ENCODE measurements at regions not wholly inside any gene's neighbourhood (a gene's known extent, or its start where the extent isn't known, plus 50 kb on each side); places are given as distances from the start of the nearest gene placed in this dataset.

DNA sequence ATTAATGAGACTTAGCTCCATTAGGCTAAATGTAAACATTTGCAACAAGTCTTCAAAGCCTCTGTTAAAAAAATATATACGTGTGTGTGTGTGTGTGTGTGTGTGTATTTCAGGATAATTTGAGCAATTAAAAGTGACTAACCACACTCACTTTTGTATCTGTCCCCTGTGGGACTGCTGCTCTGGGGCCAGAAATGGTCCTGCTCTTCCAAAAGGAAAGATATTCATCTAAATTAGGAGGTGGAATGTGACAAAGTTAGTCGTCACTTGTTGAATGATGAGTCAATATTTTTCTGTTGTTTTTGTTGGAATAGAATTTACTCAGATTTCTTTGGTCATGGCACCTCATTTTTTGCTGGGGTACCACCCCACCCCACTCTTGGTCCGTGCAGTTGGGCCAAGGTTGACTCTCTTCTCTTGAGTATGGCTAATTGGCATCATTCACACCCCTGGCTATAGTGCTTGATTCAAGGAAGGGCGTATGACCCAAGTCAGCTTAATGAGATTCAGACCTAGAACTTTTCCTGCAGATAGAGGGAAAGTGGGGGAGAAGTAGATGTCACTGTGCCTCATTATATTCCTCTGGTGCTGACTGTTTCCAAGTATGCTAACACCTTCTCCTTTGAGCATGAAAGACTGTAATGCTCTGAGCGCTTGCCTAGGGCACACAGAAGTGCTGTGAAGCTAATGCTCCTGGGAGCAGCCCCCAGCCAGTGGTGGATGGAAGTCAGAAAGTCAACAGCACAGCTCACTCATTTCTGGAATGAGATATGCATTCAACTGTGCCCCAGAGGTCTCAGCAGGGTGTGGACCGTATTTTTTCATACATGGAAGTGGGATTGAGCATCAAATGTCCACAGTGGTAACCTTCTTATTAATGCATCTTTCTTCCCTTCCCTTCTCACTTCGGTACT is 577.0 kb upstream of the TBX3 start:
- Histone ChIP-seq H3K36me3 (replicated peaks in 1 of 2; ENCODE audit: insufficient read depth in 1 of 2, low read depth in 2 of 2) (no peaks in the 10 kb centered on the region), H3K27ac (no peak overlapping the region), H3K4me1 (no peaks in the 10 kb centered on the region), H3K4me3 (no peak overlapping the region), H3K9me3 (no peaks in the 10 kb centered on the region), H3K27me3 (no peaks in the 10 kb centered on the region)
- 41 to 48% methylated on average over 7 of the region's 7 CpGs for WGBS, 2 donors
- no peak for DNase-seq
- intact Hi-C loops (cut with DNase I) = no loop called here
- TF ChIP-seq, protein P1, sequence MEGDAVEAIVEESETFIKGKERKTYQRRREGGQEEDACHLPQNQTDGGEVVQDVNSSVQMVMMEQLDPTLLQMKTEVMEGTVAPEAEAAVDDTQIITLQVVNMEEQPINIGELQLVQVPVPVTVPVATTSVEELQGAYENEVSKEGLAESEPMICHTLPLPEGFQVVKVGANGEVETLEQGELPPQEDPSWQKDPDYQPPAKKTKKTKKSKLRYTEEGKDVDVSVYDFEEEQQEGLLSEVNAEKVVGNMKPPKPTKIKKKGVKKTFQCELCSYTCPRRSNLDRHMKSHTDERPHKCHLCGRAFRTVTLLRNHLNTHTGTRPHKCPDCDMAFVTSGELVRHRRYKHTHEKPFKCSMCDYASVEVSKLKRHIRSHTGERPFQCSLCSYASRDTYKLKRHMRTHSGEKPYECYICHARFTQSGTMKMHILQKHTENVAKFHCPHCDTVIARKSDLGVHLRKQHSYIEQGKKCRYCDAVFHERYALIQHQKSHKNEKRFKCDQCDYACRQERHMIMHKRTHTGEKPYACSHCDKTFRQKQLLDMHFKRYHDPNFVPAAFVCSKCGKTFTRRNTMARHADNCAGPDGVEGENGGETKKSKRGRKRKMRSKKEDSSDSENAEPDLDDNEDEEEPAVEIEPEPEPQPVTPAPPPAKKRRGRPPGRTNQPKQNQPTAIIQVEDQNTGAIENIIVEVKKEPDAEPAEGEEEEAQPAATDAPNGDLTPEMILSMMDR (IDR thresholded peaks at IDR 0.05) = no peak
- TF ChIP-seq POLR2A (IDR thresholded peaks at IDR 0.05) = no peak
- no peak for ATAC-seq

DNA sequence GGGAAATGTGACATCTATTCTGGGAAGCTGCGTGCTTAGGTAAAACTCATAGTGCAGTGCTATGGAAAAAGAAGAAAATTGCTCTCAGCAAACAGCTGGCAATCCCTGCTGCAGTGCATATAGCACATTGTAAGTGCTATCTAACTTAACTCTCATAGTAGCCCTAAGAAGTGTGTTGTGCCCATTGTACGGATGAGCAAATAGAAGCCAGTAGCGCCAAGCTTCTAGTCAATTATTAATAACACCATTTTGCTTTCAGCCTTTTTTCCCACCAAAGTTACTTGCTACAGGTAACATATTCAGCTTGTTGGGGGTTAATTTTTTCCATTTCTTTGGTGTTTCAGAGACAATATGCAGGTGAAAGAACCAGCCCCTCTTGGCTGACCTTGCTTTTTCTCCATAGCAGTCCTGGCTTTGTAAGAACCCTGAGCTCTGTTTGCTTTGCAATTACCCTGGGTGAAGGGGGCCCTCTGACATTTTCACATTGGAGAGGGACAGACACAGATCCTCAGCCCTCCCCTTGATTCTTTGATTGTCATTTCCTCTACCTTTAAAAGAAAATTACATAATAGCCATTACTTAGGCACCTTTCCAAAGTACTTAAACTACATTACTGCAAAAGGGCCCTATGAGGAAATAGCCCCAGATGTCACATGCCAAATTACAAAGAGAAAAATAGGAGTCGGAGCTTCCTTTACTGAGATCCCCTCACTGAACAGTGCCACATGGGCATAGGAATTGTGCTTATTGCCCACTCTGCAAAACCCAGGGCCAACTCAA is 576.2 kb upstream of the TBX3 start:
- Histone ChIP-seq H3K36me3 (replicated peaks in 1 of 2; ENCODE audit: insufficient read depth in 1 of 2, low read depth in 2 of 2) (no peaks in the 10 kb centered on the region), H3K27me3 (no peaks in the 10 kb centered on the region), H3K4me1 (no peaks in the 10 kb centered on the region), H3K9me3 (no peaks in the 10 kb centered on the region), H3K27ac (no peak overlapping the region), H3K4me3 (no peak overlapping the region)
- no peak for DNase-seq
- WGBS, 2 donors = 65 to 68% methylated on average over 4 of the region's 4 CpGs
- intact Hi-C loops (cut with DNase I) = no loop called here
- no peak for ATAC-seq
- TF ChIP-seq, protein P1 (IDR thresholded peaks at IDR 0.05) = no peak
- no peak for TF ChIP-seq POLR2A (IDR thresholded peaks at IDR 0.05)

DNA sequence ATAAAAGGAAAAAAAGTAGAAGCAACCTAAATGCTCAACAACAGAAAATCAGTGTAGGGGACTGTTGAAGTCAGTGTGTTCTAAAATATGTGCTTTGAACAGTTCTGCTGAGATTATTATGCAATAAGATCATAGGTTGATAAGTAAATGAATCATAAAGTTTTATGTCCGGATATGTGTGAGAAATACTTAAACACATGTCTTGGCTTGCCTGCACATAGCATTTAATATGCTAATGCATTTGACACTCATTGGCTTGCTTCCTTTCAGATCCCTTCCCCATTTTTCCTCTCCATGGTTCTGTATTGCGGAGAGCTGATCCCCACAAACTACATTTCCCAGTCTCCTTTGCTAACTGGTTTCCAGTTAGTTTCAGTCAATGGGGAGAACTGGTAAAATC is 573.8 kb upstream of the TBX3 start:
- no peak for TF ChIP-seq POLR2A (IDR thresholded peaks at IDR 0.05)
- TF ChIP-seq, protein P1 (IDR thresholded peaks at IDR 0.05) = no peak
- Histone ChIP-seq H3K4me3 (no peak overlapping the region), H3K36me3 (replicated peaks in 1 of 2; ENCODE audit: insufficient read depth in 1 of 2, low read depth in 2 of 2) (no peaks in the 10 kb centered on the region), H3K4me1 (no peaks in the 10 kb centered on the region), H3K27ac (no peak overlapping the region), H3K27me3 (no peaks in the 10 kb centered on the region), H3K9me3 (no peaks in the 10 kb centered on the region)
- 81 to 90% methylated on average over 2 of the region's 2 CpGs for WGBS, 2 donors
- intact Hi-C loops (cut with DNase I) = no loop called here
- DNase-seq (no peak), ATAC-seq (no peak)

DNA sequence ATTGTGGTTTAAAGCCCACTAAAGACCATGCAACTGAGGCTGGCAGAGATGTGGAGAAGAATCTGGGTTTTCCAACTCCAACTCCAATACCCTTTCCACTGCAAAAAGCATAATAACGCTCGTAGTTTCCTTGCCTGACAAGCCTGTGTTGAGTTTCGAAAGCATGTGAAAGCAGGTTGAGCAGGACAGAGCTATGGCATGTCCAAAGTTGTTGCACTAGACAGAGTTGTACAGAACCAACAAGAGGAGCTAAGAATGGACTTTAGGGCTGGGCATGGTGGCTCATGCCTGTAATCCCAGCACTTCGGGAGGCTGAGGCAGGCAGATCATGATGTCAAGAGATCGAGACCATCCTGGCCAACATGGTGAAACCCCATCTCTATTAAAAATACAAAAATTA is 572.0 kb upstream of the TBX3 start:
- no peaks in the 10 kb centered on the region for H3K9me3 ChIP-seq
- H3K27me3 ChIP-seq = no peaks in the 10 kb centered on the region
- no peak overlapping the region for H3K4me3 ChIP-seq
- H3K27ac ChIP-seq = no peak overlapping the region
- no peaks in the 10 kb centered on the region for H3K36me3 ChIP-seq (replicated peaks in 1 of 2; ENCODE audit: insufficient read depth in 1 of 2, low read depth in 2 of 2)
- no peaks in the 10 kb centered on the region for H3K4me1 ChIP-seq
- TF ChIP-seq, protein P1 (IDR thresholded peaks at IDR 0.05) = no peak
- TF ChIP-seq POLR2A (IDR thresholded peaks at IDR 0.05) = no peak
- intact Hi-C loops (cut with DNase I) = no loop called here
- 64% methylated on average over 5 of the region's 5 CpGs for WGBS, 2 donors
- DNase-seq = no peak
- ATAC-seq = no peak
